OCI-M1 (cell line): ENCODE measurements at regions not wholly inside any gene's neighbourhood (a gene's known extent, or its start where the extent isn't known, plus 50 kb on each side); places are given as distances from the start of the nearest gene placed in this dataset.

Experiments used
- DNase-seq: peaks from one replicate; lab custom pipeline; 2025; lab: John Stamatoyannopoulos, UW

DNA sequence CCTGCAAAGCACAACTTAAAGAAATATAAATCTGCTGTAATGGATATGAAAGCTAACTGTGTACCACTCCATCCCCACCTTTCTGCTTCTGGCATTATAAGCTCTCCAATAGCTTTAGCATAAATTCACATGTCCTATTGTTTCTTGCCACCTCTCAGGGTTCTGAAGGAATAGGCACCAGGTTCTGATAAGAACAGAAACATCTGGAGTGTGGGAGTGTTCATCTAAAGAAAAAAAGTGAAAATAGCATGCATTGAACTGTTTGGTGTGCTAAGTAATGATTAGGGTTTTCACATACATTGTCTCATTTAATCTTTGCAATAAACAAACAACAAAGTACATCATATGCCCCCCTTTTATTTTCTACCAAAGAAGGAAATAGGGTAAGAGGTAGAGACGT is 72.3 kb downstream of the FAM76B start:
- DNase-seq, result peak; percentile 21

DNA sequence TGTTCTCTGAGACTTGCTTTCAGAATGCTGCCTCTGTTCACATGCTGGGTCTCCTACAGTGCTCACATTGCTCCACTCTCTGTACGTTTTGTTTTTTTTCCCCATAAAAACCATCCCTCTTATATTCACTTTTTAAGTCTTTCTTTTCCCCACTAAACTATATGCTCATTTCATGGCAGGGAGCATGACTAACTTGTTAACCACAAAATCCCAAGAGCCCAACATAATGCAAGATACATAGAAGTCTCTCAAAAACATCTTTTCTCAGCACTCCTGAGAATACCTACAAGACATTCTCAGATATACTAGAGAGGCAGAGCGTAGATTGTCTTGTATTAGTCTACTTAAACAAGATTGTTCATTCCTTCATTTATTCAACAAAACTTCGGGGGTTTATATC is 73.3 kb downstream of the FAM76B start:
- DNase-seq, result no peak

GRCh38 chr11:95715777-95716241 is 73.8 kb downstream of the FAM76B start:
- DNase-seq, result no peak

DNA sequence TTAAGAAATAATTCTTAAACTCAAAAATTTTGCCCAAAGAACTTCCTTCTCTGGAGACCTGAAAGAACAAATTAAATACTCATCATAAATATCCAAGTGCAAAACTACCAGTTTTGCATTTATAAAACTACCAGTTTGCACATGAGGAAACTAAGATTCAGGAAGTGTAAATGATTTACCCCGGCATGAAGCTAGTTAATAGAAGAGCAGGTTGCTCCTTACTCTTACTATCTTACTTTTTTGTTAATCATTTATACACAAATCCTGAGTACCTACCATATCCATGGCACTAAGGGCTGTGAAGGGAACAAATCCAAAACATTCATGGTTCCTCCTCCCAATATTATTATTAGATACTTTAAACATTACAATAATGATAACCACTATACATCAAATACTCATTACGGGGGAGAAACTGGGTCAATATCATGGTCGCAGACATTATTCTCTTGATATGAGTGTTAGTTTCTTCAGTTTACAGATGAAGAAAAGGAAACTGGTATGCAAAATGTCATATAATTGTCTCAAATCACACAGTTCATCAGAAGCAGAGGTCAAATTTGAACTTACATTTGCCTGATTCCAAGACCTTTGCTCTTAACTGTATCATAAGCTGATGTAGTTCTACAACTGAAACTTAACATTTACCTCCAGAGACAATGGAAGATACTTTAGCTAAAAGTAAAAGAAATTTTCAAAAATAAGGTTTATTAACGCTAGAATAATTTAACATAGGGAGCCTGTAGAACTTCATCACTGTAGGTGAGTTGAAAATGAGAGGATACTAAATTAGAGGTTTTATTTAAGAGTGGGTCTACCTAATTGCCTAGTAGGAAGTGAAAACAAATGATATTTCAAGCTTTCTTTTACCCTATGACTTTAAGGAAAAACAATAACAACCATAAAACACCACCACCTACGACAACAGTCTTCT is 74.5 kb downstream of the FAM76B start:
- DNase-seq, result no peak

DNA sequence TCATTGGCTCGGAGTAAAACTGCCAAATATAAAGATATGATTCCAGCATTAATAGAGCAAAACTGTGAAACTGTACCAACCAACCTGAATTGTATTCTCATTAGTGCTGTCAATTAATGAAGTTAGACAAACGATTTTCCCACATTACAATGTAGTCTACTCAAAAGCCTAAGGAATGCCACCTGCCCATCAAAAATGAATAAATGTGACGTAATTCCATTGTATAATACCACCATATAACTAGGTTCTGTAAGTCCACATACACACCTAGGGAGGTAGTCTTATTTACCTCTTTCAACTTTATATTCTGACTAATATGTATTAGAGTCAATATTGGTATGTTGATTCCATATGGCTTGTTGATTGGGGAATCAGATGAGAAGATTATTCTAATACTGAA is 76.2 kb downstream of the FAM76B start:
- no peak for DNase-seq

DNA sequence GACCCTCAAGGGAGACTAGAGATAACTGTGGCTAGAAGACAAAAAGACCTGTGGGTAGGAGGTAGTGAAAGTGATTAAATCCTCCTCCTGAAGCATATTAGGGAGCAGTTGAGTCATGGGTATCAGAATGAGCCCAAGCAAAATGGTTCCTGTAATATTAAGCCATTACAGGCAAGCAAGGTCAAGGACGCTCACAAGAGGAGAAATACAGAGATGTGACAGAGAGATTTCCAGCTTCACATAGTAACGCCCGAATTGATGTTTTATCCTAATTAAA is 77.7 kb downstream of the FAM76B start:
- DNase-seq, result no peak

DNA sequence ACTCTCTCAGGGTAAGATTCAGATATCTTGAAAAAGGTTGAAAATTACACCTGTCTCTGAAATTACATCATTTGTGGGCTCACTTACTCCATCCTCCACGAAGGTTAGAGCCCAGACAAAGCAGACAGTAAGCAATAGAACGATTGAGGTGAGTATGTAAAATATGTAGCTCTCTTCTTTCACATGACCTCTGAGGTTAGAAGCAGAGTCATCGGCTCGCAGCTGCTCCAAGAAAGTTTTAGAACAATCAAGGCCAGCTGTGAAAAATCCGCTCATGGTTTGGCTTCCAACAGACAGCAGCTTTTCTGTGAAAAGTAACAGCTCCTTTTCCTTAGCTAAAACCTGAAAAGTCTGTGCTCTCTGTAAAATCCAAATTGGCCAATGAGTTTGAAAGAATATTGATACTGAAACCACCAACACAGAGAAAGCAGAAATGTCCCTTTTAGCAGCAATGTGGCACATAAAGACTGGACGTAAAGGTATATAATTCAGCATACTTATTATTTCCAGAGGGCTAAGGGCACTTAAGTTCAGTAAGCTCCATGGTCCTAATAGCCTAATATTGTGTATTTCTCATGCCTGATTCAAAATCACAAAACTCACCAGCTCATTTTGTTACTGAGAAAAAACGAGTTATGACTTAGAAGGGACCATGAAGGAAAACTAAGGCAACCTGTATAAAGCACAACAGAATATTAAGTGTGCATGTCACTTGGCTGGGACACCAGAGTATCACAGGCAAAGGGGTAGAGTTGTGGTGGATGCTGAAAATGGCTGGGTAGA is 78.2 kb downstream of the FAM76B start:
- no peak for DNase-seq

GRCh38 chr11:95708681-95709080 is 80.9 kb downstream of the FAM76B start:
- DNase-seq, result no peak

GRCh38 chr11:95706974-95707387 is 82.6 kb downstream of the FAM76B start:
- no peak for DNase-seq

- peak; percentile 91 for DNase-seq
Measured at GRCh38 chr11:95705485-95706124, 84.0 kb downstream of the FAM76B start.

DNA sequence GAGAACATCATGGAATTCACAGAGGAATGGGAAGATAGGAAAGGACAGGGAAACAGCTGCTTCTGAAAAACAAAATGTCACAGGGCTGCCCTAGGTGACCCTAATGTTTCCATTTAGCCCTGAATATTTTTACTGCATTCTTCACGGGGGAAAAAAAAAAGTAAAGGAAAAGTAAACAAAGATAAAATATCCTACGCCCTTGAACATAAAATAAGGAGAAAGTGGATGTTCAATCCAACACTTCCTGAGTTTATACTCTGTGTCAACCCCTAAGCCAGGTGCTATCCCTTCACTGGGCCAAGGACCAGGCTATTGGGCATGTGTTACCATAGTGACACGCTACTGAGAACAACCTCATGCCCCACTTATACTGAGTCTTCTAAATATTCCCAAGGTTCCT is 84.7 kb downstream of the FAM76B start:
- DNase-seq, result no peak

DNA sequence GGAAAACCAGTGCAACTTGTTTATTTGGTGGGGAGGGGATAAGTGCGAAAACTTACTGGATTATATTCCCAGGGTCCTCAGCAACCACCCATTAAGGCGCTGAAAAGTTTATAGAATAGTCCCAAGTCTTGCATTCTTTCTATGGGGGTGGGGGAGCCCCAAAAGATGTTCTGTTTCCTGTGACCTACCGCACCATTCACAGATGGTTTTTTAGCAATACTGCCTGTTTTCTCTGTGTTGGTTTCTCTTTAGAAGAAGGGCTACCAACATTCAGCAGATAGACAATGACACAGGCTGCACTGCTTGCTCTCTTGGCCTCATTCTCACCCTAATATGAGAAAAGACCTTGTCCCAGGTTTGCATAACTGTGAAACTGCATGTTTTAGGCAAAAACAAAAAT is 86.5 kb downstream of the FAM76B start:
- DNase-seq, result no peak

GRCh38 chr11:95702526-95702925 is 87.1 kb downstream of the FAM76B start:
- no peak for DNase-seq

DNA sequence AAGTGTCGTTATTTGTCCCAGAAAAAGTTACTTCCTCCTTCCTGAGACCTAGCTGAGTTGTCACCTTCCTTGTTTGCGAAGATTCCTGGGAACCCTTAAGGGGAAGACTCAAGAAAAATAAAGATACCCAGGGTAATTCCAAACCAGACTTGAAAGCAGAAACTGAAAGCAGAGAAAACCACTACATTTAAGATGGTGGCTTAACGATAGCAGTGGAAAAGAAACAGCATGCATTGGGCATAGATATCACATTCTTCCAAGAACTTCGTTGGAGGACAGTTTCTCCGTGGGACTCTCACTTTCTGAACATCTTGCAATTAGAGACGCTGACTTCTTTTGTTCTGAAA is 89.1 kb downstream of the FAM76B start:
- peak; percentile 54 for DNase-seq

GRCh38 chr11:95699631-95700470 is 89.7 kb downstream of the FAM76B start:
- DNase-seq, result no peak

- DNase-seq, result peak; percentile 30
Measured at GRCh38 chr11:95698676-95699557, 90.7 kb downstream of the FAM76B start.

- DNase-seq, result no peak
Measured at GRCh38 chr11:95697614-95698408, 91.8 kb downstream of the FAM76B start.

DNA sequence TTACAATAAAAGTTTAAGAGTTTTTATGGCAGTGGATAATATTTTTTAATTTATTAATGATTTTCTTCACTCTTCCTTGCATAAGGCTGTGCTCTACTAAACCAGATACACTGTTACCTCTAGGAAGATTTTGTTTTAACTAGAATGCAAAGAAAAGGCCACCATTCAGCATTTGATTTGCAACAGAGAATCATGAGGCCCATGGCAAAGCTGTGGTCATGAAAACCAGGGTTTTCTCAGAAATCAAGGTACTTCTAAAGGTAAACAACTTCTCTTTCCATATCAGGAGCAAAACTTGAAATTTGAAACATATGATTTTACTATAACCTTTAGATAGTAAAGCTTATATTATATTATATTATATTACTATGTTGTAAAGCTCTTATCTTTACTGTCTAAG is 94.4 kb downstream of the FAM76B start:
- DNase-seq, result no peak

GRCh38 chr11:95693298-95693697 is 96.3 kb downstream of the FAM76B start:
- no peak for DNase-seq
